IPS-15b (cell line): ENCODE measurements at regions not wholly inside any gene's neighbourhood (a gene's known extent, or its start where the extent isn't known, plus 50 kb on each side); places are given as distances from the start of the nearest gene placed in this dataset.

Source experiments
- H3K27me3 ChIP-seq: one replicate; pipeline ENCODE4 v1.6.1; 2013; ENCODE audit warnings: low read length; ENCODE audit not compliant: control insufficient read depth, insufficient read depth
- H3K36me3 ChIP-seq: one replicate; pipeline ENCODE4 v1.6.1; 2013; ENCODE audit warnings: low read length; ENCODE audit not compliant: control insufficient read depth, insufficient read depth
- H3K4me1 ChIP-seq: one replicate; pipeline ENCODE4 v1.6.1; 2013; ENCODE audit warnings: mild to moderate bottlenecking, low read length; ENCODE audit not compliant: control insufficient read depth, insufficient read depth
- H3K4me3 ChIP-seq: one replicate; pipeline ENCODE4 v1.5.1; 2013; ENCODE audit warnings: low read depth, low read length
- H3K9ac ChIP-seq: one replicate; pipeline ENCODE4 v1.6.1; 2013; ENCODE audit warnings: low read depth, mild to moderate bottlenecking, low read length
- H3K9me3 ChIP-seq: one replicate; pipeline ENCODE4 v1.6.1; 2013; ENCODE audit warnings: mild to moderate bottlenecking, low read length; ENCODE audit not compliant: control insufficient read depth, insufficient read depth

- no peak overlapping the region for H3K9ac ChIP-seq
Measured at GRCh38 chr4:24278693-24279092, 305.7 kb downstream of the DHX15 start.

GRCh38 chr4:24274381-24274941 lies 309.9 kb downstream of the DHX15 start:
- Histone ChIP-seq H3K4me1 (no peaks in the 10 kb centered on the region), H3K4me3 (no peak overlapping the region), H3K27me3 (no peaks in the 10 kb centered on the region), H3K9ac (no peak overlapping the region), H3K36me3 (no peaks in the 10 kb centered on the region), H3K9me3 (no peaks in the 10 kb centered on the region)

More at GRCh38 chr4:24278693-24279092, 305.7 kb downstream of the DHX15 start:
- H3K36me3 ChIP-seq: no peaks in the 10 kb centered on the region
- H3K27me3 ChIP-seq: no peaks in the 10 kb centered on the region
- H3K4me1 ChIP-seq: peaks cover 2% of the 10 kb centered on the region
- H3K4me3 ChIP-seq: no peak overlapping the region
- H3K9me3 ChIP-seq: no peaks in the 10 kb centered on the region

GRCh38 chr4:24273136-24273535 lies 311.2 kb downstream of the DHX15 start:
- Histone ChIP-seq H3K27me3 (no peaks in the 10 kb centered on the region), H3K4me3 (no peak overlapping the region), H3K9ac (no peak overlapping the region), H3K9me3 (no peaks in the 10 kb centered on the region), H3K4me1 (no peaks in the 10 kb centered on the region), H3K36me3 (no peaks in the 10 kb centered on the region)

- H3K9me3 ChIP-seq: no peaks in the 10 kb centered on the region
Measured at GRCh38 chr4:24266951-24267722, 317.2 kb downstream of the DHX15 start.

GRCh38 chr4:24265989-24266388 lies 318.4 kb downstream of the DHX15 start:
- Histone ChIP-seq H3K4me1 (peaks cover 16% of the 10 kb centered on the region), H3K9ac (no peak overlapping the region), H3K27me3 (no peaks in the 10 kb centered on the region), H3K4me3 (no peak overlapping the region), H3K9me3 (no peaks in the 10 kb centered on the region), H3K36me3 (no peaks in the 10 kb centered on the region)

More at GRCh38 chr4:24266951-24267722, 317.2 kb downstream of the DHX15 start:
- Histone ChIP-seq H3K36me3 (no peaks in the 10 kb centered on the region), H3K4me3 (no peak overlapping the region), H3K4me1 (peaks cover 14% of the 10 kb centered on the region), H3K27me3 (no peaks in the 10 kb centered on the region), H3K9ac (no peak overlapping the region)

- H3K36me3 ChIP-seq: no peaks in the 10 kb centered on the region
- H3K9me3 ChIP-seq: no peaks in the 10 kb centered on the region
- H3K9ac ChIP-seq: no peak overlapping the region
- no peak overlapping the region for H3K4me3 ChIP-seq
- H3K27me3 ChIP-seq: no peaks in the 10 kb centered on the region
- peaks cover 20% of the 10 kb centered on the region for H3K4me1 ChIP-seq
Measured at GRCh38 chr4:24262616-24263015, 321.7 kb downstream of the DHX15 start.

GRCh38 chr4:24262084-24262483 lies 322.3 kb downstream of the DHX15 start:
- Histone ChIP-seq H3K9ac (no peak overlapping the region), H3K36me3 (no peaks in the 10 kb centered on the region), H3K9me3 (no peaks in the 10 kb centered on the region), H3K4me3 (no peak overlapping the region), H3K4me1 (peaks cover 16% of the 10 kb centered on the region), H3K27me3 (no peaks in the 10 kb centered on the region)

- H3K36me3 ChIP-seq: no peaks in the 10 kb centered on the region
- peaks cover 16% of the 10 kb centered on the region for H3K4me1 ChIP-seq
- no peaks in the 10 kb centered on the region for H3K9me3 ChIP-seq
- no peaks in the 10 kb centered on the region for H3K27me3 ChIP-seq
- H3K9ac ChIP-seq: no peak overlapping the region
- H3K4me3 ChIP-seq: no peak overlapping the region
Measured at GRCh38 chr4:24260923-24261564, 323.3 kb downstream of the DHX15 start.

- Histone ChIP-seq H3K4me3 (no peak overlapping the region), H3K27me3 (no peaks in the 10 kb centered on the region), H3K36me3 (no peaks in the 10 kb centered on the region), H3K9me3 (no peaks in the 10 kb centered on the region), H3K9ac (no peak overlapping the region), H3K4me1 (peaks cover 20% of the 10 kb centered on the region)
Measured at GRCh38 chr4:24260133-24260715, 324.1 kb downstream of the DHX15 start.

- no peak overlapping the region for H3K4me3 ChIP-seq
- no peaks in the 10 kb centered on the region for H3K27me3 ChIP-seq
- H3K9me3 ChIP-seq: no peaks in the 10 kb centered on the region
- no peak overlapping the region for H3K9ac ChIP-seq
- H3K4me1 ChIP-seq: peaks cover 23% of the 10 kb centered on the region
- H3K36me3 ChIP-seq: no peaks in the 10 kb centered on the region
Measured at GRCh38 chr4:24256547-24256946, 327.8 kb downstream of the DHX15 start.

- Histone ChIP-seq H3K9ac (no peak overlapping the region), H3K27me3 (no peaks in the 10 kb centered on the region), H3K36me3 (no peaks in the 10 kb centered on the region), H3K9me3 (no peaks in the 10 kb centered on the region), H3K4me3 (no peak overlapping the region), H3K4me1 (peaks cover 22% of the 10 kb centered on the region)
Measured at GRCh38 chr4:24256066-24256465, 328.3 kb downstream of the DHX15 start.
